GM18511 (cell line): ENCODE measurements at regions not wholly inside any gene's neighbourhood (a gene's known extent, or its start where the extent isn't known, plus 50 kb on each side); places are given as distances from the start of the nearest gene placed in this dataset.
"Not testable (repeated sequence)": the region's sequence is repeated elsewhere in the genome, so short reads cannot be mapped to it uniquely, and the experiment has no call there.

Experiments used
- ATAC-seq: cut with Tn5 transposase; IDR thresholded peaks from one replicate; pipeline ENCODE4 v1.9.1; 2021; ENCODE audit warnings: mild to moderate bottlenecking, moderate library complexity; ENCODE audit not compliant: unreplicated experiment

DNA sequence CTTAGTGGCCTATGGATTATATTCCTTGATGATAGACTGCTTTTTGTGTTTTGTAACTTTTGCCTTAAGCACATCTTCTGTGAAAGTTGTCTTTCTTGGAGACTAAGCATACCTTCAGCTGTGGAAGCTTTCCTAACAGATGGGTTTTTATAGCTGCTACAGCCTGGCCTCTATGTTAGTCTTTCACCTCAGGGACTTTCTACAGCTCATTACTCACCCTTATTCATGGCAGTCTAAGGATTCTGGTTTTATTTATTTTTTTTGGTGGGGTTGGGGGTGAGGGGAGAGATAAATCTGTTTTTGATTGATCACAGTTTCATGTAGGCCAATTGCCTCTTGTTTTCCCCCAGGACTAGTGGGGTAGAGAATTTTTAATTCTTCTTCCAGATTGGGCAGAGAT lies 219.9 kb downstream of the DKK1 start:
- no peak for ATAC-seq

- no peak for ATAC-seq
These were observed 225.4 kb downstream of the DKK1 start for GRCh38 chr10:52539463-52539862.

GRCh38 chr10:52540479-52540984 lies 226.5 kb downstream of the DKK1 start:
- ATAC-seq = no peak

DNA sequence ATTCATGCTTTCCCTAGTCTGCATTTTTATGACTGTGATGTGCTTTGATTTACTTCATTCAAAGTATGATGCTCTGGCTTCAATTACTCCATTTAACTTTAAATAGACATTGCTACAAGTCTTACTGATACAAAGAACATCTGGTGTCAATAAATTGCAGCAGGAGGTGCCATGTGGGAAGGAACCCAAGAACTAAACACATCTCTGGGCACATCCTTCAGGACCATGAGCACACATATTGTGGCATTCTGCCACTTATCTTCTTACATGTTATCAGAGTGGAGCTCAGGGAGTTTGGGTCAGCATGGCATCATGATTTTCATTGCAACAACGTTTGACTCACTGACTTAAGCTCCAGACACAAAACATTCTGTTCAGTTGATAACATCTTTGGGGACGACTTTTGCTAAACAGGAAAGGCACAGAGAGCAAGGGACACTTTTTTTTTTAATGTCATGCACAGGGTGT lies 227.0 kb downstream of the DKK1 start:
- no peak for ATAC-seq

GRCh38 chr10:52542906-52543305 lies 228.8 kb downstream of the DKK1 start:
- ATAC-seq = no peak

DNA sequence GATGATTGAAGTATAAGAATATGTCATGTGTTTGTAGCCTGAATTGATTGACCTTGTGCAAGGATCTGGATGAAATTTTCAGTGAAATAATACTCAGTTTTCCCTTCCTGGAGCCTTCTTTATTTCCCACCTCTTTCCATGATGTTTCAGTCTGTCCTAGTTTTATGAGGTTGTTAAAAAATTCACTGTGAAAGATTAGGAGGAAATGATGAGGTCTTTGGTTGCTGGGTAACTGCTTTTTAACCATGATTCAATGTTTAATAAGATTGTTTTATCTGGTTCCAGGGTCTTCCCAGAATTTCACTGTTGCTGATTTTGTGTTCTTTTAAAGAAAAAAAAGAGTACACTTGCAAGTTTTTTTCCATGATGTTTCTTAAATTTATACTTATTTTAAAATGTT lies 221.5 kb downstream of the MBL2 start:
- no peak for ATAC-seq

- ATAC-seq = peak; percentile 61
These were observed 214.5 kb downstream of the MBL2 start for GRCh38 chr10:52558090-52558489.

DNA sequence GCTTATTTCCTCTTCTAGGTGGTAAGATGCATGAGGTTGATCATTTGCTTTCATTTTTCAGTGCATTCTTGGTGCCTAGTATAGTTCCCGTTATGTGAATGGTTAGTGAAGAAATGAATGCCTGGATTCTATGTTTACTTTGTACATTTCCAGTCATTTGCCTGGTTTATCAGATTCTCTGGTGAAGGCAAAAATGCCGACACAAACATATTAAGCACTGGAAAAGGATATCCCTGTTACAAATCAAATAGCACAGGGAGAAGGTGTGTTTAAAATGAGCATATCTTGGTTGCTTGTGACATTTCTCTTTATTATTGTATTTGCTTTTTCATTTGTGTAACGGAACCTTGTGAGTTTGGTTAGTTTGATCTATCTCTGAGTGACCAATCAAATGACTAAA lies 211.3 kb downstream of the MBL2 start:
- ATAC-seq = no peak

DNA sequence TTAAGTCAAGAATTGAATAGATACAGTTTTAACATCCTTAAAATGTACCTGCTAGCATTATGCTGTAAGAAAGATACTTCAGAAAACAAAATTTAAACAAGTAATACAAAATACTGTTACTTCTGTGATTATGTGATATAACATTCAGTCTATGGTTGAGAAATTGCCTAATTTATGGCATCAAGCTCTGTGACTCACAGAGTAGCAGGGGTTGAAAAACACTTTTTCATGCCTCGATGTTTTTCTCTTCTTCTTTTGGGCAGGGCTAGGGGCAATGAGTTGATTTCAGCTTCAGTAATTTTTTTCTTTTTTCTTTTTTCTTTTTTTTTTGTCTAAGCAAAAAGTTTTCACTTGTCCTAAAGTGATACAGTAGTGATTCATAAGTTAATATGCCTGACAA lies 209.2 kb downstream of the MBL2 start:
- no peak for ATAC-seq

DNA sequence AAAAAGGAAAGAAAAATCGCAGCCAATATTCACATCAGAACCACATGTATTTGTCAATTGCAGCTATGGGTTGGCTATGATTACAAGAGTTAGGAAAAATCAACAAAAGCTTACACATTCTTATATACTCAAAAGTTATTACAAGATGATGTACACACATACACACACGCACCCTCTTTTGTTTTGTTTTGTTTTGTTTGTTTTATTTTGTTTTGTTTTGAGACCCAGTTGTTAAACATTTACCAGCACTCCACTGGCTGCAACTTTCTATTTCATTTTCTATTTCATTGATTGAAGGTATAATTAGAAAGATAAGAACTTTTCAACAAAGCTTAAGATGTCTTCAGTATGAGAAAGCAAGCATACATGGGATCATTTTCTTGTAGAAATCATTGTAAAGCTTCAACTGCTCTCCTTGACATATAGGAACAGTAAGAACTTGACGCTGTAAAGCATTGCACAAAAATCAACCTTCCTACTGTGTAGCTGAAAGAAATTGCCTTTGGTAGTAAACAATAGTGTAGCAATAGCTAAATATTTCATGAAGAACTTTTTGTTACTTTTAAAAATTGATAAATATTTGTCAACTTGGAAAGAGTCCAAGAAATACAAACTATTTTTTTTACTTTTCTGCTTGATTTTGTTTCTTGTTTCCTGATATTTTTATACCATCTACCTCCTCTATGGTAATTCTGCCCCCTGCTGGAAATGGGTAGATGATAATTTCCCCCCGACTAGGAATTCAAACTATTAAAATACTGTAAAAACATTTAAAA lies 205.9 kb downstream of the MBL2 start:
- ATAC-seq = no peak

- ATAC-seq = no peak
These were observed 205.4 kb downstream of the MBL2 start for GRCh38 chr10:52567247-52567580.

DNA sequence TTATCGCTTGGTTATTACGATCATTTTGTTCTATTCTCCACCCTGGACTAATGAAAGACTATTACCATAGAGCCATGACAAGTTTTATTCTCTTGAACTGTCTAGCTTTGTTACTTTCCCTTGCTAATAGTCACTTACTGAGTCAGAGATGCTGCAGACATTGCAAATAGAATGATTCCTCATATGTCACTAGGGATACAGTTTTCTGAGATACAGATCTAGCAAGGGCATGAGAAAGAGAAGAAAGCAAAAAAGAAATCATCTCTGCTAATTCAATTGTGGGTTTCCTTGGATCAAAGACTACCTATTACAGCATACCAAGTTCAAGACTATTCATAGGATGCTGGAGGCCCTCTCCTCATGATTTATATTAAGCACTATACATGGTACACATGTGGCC lies 204.3 kb downstream of the MBL2 start:
- no peak for ATAC-seq

GRCh38 chr10:52570490-52570889 lies 202.1 kb downstream of the MBL2 start:
- no peak for ATAC-seq

DNA sequence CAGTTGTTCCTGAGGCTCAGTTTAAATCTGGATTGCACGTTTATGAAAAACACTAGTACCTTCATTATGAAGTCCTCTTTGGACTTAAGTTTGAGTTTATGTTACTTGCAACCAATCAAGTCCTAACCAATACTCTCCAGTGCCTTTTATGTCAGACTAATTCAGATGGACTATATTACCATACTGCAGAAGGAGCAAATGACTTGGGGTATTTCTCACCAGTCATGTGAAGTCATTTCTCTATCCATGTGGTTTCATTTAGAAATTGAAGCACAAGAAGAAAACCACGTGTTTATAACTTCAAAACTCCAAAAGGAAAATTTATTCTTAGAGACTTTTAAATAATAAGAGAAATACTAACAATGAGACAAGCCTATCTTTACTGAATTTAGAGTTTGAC lies 201.6 kb downstream of the MBL2 start:
- ATAC-seq = no peak

GRCh38 chr10:52571516-52572182 lies 200.9 kb downstream of the MBL2 start:
- no peak for ATAC-seq

DNA sequence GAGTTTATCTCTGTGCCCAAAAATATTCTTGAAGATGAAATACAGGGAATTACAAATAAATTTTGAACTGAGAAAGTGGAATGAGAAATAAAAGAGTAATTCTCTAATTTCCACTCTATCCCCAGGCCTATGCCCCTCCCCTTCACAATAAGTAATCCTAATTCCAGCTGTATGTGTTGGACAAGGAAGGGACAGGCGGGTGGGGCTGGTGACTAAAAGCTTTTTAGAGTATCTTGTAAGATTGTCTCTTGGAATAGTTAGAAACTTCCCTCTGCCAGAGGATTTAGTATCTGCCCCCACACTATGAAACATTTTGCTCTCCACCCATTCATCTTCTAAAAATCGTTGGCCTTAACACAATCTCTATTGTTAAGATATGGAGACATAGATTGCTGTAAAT lies 199.2 kb downstream of the MBL2 start:
- ATAC-seq = no peak

GRCh38 chr10:52574697-52575096 lies 197.9 kb downstream of the MBL2 start:
- no peak for ATAC-seq

GRCh38 chr10:52577047-52577446 lies 195.5 kb downstream of the MBL2 start:
- no peak for ATAC-seq

GRCh38 chr10:52578871-52579405 lies 193.6 kb downstream of the MBL2 start:
- ATAC-seq = no peak

DNA sequence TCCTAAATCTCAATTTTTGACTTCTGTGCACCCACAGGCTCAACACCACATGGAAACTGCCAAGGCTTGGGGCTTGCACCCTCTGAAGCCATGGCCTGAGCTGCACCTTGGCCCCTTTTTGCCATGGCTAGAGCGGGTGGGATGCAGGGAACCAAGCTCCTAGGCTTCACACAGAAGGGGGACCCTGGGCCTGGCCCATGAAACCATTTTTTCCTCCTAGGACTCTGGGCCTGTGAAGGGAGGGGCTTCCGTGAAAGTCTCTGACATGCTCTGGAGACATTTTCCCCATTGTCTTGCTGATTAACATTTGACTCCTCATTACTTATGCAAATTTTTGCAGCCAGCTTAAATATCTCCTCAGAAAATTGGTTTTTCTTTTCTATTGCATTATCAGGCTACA lies 190.9 kb downstream of the MBL2 start:
- not testable (repeated sequence) for ATAC-seq

- ATAC-seq = no peak
These were observed 189.2 kb downstream of the MBL2 start for GRCh38 chr10:52583336-52583735.

GRCh38 chr10:52586710-52587109 lies 185.9 kb downstream of the MBL2 start:
- ATAC-seq = no peak
